ENCODE measurements at regions not wholly inside any gene's neighbourhood (a gene's known extent, or its start where the extent isn't known, plus 50 kb on each side); places are given as distances from the start of the nearest gene placed in this dataset.
"Not testable (repeated sequence)": the region's sequence is repeated elsewhere in the genome, so short reads cannot be mapped to it uniquely, and the experiment has no call there.

- TF ChIP-seq, protein P1, sequence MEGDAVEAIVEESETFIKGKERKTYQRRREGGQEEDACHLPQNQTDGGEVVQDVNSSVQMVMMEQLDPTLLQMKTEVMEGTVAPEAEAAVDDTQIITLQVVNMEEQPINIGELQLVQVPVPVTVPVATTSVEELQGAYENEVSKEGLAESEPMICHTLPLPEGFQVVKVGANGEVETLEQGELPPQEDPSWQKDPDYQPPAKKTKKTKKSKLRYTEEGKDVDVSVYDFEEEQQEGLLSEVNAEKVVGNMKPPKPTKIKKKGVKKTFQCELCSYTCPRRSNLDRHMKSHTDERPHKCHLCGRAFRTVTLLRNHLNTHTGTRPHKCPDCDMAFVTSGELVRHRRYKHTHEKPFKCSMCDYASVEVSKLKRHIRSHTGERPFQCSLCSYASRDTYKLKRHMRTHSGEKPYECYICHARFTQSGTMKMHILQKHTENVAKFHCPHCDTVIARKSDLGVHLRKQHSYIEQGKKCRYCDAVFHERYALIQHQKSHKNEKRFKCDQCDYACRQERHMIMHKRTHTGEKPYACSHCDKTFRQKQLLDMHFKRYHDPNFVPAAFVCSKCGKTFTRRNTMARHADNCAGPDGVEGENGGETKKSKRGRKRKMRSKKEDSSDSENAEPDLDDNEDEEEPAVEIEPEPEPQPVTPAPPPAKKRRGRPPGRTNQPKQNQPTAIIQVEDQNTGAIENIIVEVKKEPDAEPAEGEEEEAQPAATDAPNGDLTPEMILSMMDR (IDR thresholded peaks at IDR 0.05 in 2 of 3, conservative IDR thresholded peaks at IDR 0.05 in 1 of 3; ENCODE audit: insufficient read depth in 2 of 3, low read depth in 1 of 3, low read length in 3 of 3): not testable (repeated sequence)
- not testable (repeated sequence) for TF ChIP-seq MXI1 (IDR thresholded peaks at IDR 0.05; ENCODE audit: low read depth, low read length); KAT7 (CRISPR knock-in tag; IDR thresholded peaks at IDR 0.05; ENCODE audit: borderline replicate concordance); GABPA (tag; conservative IDR thresholded peaks at IDR 0.05; ENCODE audit: low read depth); IRF2 (CRISPR knock-in tag; IDR thresholded peaks at IDR 0.05); POLR2A (conservative IDR thresholded peaks at IDR 0.05); JUN (IDR thresholded peaks at IDR 0.05; ENCODE audit: borderline replicate concordance, low read depth, low read length); JUN (CRISPR knock-in tag; IDR thresholded peaks at IDR 0.05; ENCODE audit: borderline replicate concordance); POLR2AphosphoS5 (IDR thresholded peaks at IDR 0.05; ENCODE audit: control insufficient read depth, insufficient read depth, low read depth, low read length); EZH2 (IDR thresholded peaks at IDR 0.05; ENCODE audit: borderline replicate concordance, low read depth, low read length); SIX5 (IDR thresholded peaks at IDR 0.05; ENCODE audit: borderline replicate concordance in 1 of 2, insufficient read depth in 1 of 2, low read depth in 1 of 2, low read length in 2 of 2); CCAR2 (IDR thresholded peaks at IDR 0.05; ENCODE audit: low read depth, low read length); E2F4 (CRISPR knock-in tag; IDR thresholded peaks at IDR 0.05; ENCODE audit: low read depth); THRB (CRISPR knock-in tag; conservative IDR thresholded peaks at IDR 0.05)
These were observed 205.8 kb downstream of the CCDC74A start for GRCh38 chr2:131733530-131733929.

Measured in K562 (cell line).